ENCODE measurements at regions not wholly inside any gene's neighbourhood (a gene's known extent, or its start where the extent isn't known, plus 50 kb on each side); places are given as distances from the start of the nearest gene placed in this dataset.

DNA sequence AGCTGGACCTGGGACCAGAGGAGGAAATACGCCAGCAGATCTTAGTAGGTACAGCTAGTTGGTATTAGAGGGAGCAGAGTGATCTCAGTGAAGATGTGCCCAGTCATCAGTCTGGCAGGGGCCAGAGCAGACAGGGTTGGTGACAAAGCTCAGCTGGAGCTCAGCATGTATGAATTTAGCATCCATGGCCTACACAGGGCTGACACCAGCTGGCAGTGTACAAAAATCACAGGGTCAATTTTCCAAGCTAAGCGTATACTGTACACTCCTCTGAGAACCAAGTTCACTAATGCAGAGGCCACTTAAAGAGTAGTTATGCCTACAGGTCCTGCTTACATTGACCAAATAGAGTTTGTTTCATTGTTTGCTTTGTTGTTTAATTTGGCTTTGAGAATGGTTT, 146.6 kb downstream of the SLC24A2 start:
- TF ChIP-seq, protein P1, sequence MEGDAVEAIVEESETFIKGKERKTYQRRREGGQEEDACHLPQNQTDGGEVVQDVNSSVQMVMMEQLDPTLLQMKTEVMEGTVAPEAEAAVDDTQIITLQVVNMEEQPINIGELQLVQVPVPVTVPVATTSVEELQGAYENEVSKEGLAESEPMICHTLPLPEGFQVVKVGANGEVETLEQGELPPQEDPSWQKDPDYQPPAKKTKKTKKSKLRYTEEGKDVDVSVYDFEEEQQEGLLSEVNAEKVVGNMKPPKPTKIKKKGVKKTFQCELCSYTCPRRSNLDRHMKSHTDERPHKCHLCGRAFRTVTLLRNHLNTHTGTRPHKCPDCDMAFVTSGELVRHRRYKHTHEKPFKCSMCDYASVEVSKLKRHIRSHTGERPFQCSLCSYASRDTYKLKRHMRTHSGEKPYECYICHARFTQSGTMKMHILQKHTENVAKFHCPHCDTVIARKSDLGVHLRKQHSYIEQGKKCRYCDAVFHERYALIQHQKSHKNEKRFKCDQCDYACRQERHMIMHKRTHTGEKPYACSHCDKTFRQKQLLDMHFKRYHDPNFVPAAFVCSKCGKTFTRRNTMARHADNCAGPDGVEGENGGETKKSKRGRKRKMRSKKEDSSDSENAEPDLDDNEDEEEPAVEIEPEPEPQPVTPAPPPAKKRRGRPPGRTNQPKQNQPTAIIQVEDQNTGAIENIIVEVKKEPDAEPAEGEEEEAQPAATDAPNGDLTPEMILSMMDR (conservative IDR thresholded peaks at IDR 0.05; ENCODE audit: low read depth, low read length) = no peak
- TF ChIP-seq EZH2phosphoT487 (IDR thresholded peaks at IDR 0.05; ENCODE audit: borderline replicate concordance, low read length) (no peak), EZH2 (IDR thresholded peaks at IDR 0.05; ENCODE audit: low read length, unreplicated experiment) (no peak)

All from PC-3 (cell line).